ENCODE measurements at regions not wholly inside any gene's neighbourhood (a gene's known extent, or its start where the extent isn't known, plus 50 kb on each side); places are given as distances from the start of the nearest gene placed in this dataset.

DNA sequence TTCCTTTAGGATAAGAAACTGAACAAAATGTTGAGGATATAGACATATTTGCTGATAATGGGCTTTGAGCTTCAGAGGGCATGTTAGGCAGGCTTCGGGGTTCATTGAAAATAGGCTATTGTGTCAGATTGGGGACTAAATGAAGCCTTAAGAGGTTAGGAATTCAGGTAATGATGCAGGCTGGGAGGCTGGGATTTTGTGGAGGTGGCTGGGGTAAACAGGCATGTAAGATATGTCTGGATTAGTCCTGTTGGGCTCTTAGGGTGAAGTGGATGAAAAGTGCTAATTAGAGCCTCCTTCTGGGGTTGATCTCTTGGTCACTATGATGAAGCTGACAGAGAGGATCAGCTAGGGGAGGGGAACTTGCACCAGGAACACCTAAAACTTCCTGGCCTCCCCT is 80.2 kb upstream of the ESX1 start:
- no peaks in the 10 kb centered on the region for H3K9me1 ChIP-seq (ENCODE audit: control insufficient read depth, insufficient read depth, low read length)

More for the DNA sequence above, 80.2 kb upstream of the ESX1 start:
- no peaks in the 10 kb centered on the region; a peak in 1 of 5 replicates for H3K27me3 ChIP-seq (ENCODE audit: control insufficient read depth in 2 of 2, insufficient read depth in 2 of 2, low read length in 2 of 2)
- H3K9ac ChIP-seq (ENCODE audit: insufficient read depth in 1 of 2, low read depth in 2 of 2, low read length in 2 of 2), result no peak overlapping the region
- ATAC-seq (no peak), DNase-seq (ENCODE audit: extremely low read depth in 1 of 4, low spot score in 3 of 4) (no peak), FAIRE-seq (no peak)
- H3K4me2 ChIP-seq (ENCODE audit: insufficient read depth, low read length), result no peak overlapping the region
- H3K36me3 ChIP-seq (ENCODE audit: control insufficient read depth, insufficient read depth, low read length), result no peaks in the 10 kb centered on the region
- H4K20me1 ChIP-seq (replicated peaks; ENCODE audit: control insufficient read depth, insufficient read depth, low read length), result no peaks in the 10 kb centered on the region
- no peaks in the 10 kb centered on the region for H3K79me2 ChIP-seq (ENCODE audit: control insufficient read depth, insufficient read depth, low read length)
- no peak overlapping the region for H3K4me3 ChIP-seq
- no peaks in the 10 kb centered on the region for H3K9me3 ChIP-seq (replicated peaks; ENCODE audit: control insufficient read depth, insufficient read depth, low read depth, low read length)
- CTCF ChIA-PET (ENCODE audit: low intra/inter-chr PET ratio), result no interaction called here
- no peak overlapping the region for H2AFZ ChIP-seq (ENCODE audit: low read depth, low read length)
- intact Hi-C loops (cut with micrococcal nuclease), result no loop called here
- BruUV-seq (replicated peaks), result no TSS peak
- 0% methylated on average over 1 of the region's 1 CpG for WGBS (ENCODE audit: insufficient coverage, low coverage, missing lambda C conversion rate)
- POLR2A ChIA-PET, result no interaction called here
- TF ChIP-seq, protein P1, sequence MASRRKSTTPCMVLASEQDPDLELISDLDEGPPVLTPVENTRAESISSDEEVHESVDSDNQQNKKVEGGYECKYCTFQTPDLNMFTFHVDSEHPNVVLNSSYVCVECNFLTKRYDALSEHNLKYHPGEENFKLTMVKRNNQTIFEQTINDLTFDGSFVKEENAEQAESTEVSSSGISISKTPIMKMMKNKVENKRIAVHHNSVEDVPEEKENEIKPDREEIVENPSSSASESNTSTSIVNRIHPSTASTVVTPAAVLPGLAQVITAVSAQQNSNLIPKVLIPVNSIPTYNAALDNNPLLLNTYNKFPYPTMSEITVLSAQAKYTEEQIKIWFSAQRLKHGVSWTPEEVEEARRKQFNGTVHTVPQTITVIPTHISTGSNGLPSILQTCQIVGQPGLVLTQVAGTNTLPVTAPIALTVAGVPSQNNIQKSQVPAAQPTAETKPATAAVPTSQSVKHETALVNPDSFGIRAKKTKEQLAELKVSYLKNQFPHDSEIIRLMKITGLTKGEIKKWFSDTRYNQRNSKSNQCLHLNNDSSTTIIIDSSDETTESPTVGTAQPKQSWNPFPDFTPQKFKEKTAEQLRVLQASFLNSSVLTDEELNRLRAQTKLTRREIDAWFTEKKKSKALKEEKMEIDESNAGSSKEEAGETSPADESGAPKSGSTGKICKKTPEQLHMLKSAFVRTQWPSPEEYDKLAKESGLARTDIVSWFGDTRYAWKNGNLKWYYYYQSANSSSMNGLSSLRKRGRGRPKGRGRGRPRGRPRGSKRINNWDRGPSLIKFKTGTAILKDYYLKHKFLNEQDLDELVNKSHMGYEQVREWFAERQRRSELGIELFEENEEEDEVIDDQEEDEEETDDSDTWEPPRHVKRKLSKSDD (conservative IDR thresholded peaks at IDR 0.05; ENCODE audit: low read length), result no peak
- no peak for TF ChIP-seq E2F5 (CRISPR knock-in tag; IDR thresholded peaks at IDR 0.05)
- TF ChIP-seq, protein P2, sequence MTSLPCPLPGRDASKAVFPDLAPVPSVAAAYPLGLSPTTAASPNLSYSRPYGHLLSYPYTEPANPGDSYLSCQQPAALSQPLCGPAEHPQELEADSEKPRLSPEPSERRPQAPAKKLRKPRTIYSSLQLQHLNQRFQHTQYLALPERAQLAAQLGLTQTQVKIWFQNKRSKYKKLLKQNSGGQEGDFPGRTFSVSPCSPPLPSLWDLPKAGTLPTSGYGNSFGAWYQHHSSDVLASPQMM (CRISPR knock-in tag; IDR thresholded peaks at IDR 0.05), result no peak
- TF ChIP-seq ZNF175 (CRISPR knock-in tag; IDR thresholded peaks at IDR 0.05; ENCODE audit: low read depth), result no peak
- TF ChIP-seq, protein P3, sequence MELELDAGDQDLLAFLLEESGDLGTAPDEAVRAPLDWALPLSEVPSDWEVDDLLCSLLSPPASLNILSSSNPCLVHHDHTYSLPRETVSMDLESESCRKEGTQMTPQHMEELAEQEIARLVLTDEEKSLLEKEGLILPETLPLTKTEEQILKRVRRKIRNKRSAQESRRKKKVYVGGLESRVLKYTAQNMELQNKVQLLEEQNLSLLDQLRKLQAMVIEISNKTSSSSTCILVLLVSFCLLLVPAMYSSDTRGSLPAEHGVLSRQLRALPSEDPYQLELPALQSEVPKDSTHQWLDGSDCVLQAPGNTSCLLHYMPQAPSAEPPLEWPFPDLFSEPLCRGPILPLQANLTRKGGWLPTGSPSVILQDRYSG (tag; conservative IDR thresholded peaks at IDR 0.05; ENCODE audit: low read depth), result no peak
- TF ChIP-seq PTBP1 (IDR thresholded peaks at IDR 0.05; ENCODE audit: low read depth, low read length), result no peak
- no peak overlapping the region for H3K27ac ChIP-seq (ENCODE audit: extremely low read depth, low read depth, low read length)
- in situ Hi-C loops (cut with MboI), result no loop called here
- no peaks in the 10 kb centered on the region for H3K4me1 ChIP-seq (replicated peaks in 1 of 2; ENCODE audit: control insufficient read depth in 2 of 2, insufficient read depth in 2 of 2, low read length in 2 of 2)

Data from K562 (cell line).